ENCODE measurements at regions not wholly inside any gene's neighbourhood (a gene's known extent, or its start where the extent isn't known, plus 50 kb on each side); places are given as distances from the start of the nearest gene placed in this dataset.

DNA sequence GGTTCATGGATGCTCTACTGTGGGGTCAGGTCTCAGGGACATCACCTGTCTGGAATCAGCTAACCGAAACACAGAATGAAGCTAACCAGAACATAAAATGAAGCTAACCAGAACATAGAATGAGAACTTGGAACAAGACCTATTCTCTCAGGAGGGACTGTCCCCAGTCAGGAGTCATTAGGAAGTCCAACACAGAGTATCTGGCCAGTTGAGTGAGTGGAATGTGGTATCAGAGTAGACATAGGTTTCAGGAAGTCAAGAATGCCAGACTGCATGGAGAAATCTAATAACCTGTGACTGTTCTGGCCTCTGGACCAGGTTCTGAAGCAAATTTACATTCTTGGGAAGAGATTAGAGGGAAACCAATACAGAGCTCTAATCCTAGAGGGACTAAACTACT lies 609.6 kb downstream of the PRELID2 start:
- DNase-seq (ENCODE audit: low read depth) = no peak
- no peak overlapping the region for H3K4me3 ChIP-seq (ENCODE audit: low read depth, low read length)
- ChIA-PET CTCF (no interaction called here), POLR2A (no interaction called here)
- no peaks in the 10 kb centered on the region for H3K36me3 ChIP-seq (ENCODE audit: control insufficient read depth, insufficient read depth, low read length)
- TF ChIP-seq, protein P1, sequence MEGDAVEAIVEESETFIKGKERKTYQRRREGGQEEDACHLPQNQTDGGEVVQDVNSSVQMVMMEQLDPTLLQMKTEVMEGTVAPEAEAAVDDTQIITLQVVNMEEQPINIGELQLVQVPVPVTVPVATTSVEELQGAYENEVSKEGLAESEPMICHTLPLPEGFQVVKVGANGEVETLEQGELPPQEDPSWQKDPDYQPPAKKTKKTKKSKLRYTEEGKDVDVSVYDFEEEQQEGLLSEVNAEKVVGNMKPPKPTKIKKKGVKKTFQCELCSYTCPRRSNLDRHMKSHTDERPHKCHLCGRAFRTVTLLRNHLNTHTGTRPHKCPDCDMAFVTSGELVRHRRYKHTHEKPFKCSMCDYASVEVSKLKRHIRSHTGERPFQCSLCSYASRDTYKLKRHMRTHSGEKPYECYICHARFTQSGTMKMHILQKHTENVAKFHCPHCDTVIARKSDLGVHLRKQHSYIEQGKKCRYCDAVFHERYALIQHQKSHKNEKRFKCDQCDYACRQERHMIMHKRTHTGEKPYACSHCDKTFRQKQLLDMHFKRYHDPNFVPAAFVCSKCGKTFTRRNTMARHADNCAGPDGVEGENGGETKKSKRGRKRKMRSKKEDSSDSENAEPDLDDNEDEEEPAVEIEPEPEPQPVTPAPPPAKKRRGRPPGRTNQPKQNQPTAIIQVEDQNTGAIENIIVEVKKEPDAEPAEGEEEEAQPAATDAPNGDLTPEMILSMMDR (IDR thresholded peaks at IDR 0.05; ENCODE audit: insufficient read depth, low read depth, low read length) = no peak
- no peaks in the 10 kb centered on the region for H3K27me3 ChIP-seq (ENCODE audit: control insufficient read depth, insufficient read depth, low read length)

DNA sequence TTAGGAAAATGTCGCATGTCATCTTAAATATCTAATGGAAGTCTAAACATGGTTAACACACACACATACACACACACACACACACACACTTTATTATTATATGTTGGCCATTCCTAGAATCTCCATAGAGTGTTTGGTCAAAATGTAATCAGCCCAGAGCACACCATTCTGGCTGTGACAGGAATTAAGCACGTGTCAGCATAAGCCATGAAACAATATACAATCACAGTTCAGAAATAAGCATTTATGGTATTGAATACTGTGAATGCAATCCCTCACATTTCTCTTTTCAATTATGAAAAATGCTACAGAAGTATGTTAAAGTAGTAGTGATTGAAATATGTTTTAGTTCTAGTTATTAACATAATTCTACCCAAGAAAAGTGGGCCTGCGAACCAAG lies 611.6 kb downstream of the PRELID2 start:
- Histone ChIP-seq H3K27me3 (ENCODE audit: control insufficient read depth, insufficient read depth, low read length) (no peaks in the 10 kb centered on the region), H3K36me3 (ENCODE audit: control insufficient read depth, insufficient read depth, low read length) (no peaks in the 10 kb centered on the region), H3K4me3 (ENCODE audit: low read depth, low read length) (no peak overlapping the region)
- ChIA-PET POLR2A (no interaction called here), CTCF (no interaction called here)
- no peak for DNase-seq (ENCODE audit: low read depth)
- TF ChIP-seq, protein P1 (IDR thresholded peaks at IDR 0.05; ENCODE audit: insufficient read depth, low read depth, low read length) = no peak

DNA sequence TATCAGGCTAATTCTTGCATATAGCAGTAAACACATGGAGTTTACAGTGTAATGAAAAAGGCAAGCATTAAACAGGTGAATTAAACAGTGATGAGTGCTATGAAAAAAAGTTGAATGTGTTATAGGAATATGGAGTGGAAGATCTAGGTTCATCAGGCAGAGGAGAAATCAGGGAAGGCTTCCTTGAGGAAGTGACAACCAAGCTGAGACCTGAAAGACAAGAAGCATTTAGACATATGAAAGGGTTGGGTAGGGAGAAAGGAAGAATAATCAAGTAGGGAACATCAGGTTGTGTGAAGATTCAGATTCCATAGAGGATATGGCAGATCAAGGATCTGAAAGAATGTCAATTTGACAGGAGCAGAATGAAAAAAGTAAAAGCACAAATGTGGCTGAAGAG lies 612.5 kb downstream of the PRELID2 start:
- Histone ChIP-seq H3K27me3 (ENCODE audit: control insufficient read depth, insufficient read depth, low read length) (no peaks in the 10 kb centered on the region), H3K36me3 (ENCODE audit: control insufficient read depth, insufficient read depth, low read length) (no peaks in the 10 kb centered on the region), H3K4me3 (ENCODE audit: low read depth, low read length) (no peak overlapping the region)
- no peak for DNase-seq (ENCODE audit: low read depth)
- TF ChIP-seq, protein P1 (IDR thresholded peaks at IDR 0.05; ENCODE audit: insufficient read depth, low read depth, low read length) = no peak
- CTCF ChIA-PET = no interaction called here
- POLR2A ChIA-PET = no interaction called here

DNA sequence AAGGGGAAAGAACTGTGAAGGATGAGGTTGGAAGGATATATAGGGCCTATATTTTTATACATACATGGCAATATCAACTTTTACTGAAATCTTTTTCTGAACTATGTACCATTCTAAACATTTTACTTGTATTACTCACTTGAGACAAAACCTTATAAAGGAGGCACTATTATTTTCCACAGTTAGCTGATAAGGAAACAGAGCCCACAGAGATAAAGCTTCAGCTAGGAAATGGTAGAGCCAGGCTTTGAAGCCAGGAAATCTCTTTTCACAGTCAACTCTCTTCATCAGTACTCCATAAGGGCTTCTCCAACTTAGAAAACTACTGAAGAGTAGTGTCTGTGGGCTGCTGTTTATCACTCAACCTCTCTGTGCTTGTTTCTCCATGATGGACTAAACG lies 613.7 kb downstream of the PRELID2 start:
- ChIA-PET CTCF (no interaction called here), POLR2A (no interaction called here)
- Histone ChIP-seq H3K36me3 (ENCODE audit: control insufficient read depth, insufficient read depth, low read length) (no peaks in the 10 kb centered on the region), H3K27me3 (ENCODE audit: control insufficient read depth, insufficient read depth, low read length) (no peaks in the 10 kb centered on the region), H3K4me3 (ENCODE audit: low read depth, low read length) (no peak overlapping the region)
- TF ChIP-seq, protein P1 (IDR thresholded peaks at IDR 0.05; ENCODE audit: insufficient read depth, low read depth, low read length) = no peak
- DNase-seq (ENCODE audit: low read depth) = no peak

DNA sequence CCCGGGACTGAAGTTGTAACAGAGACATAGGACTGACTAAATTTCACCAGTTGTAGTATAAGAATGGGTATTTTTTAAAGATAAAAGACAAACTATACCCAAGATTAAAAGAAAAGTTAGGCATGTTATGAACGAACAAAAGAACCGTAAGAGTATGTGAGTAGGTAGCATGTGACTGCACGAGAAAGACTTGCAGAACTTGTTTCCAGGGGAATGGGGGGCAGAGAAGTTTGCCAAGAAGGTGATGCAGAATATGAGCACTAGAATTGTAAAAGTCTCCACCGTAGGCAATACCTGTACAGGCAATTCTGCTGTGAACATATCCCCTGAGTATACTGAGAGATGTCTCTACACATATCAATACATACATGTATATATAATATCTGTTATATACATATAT lies 614.7 kb downstream of the PRELID2 start:
- no peak for DNase-seq (ENCODE audit: low read depth)
- no peaks in the 10 kb centered on the region for H3K27me3 ChIP-seq (ENCODE audit: control insufficient read depth, insufficient read depth, low read length)
- ChIA-PET CTCF (no interaction called here), POLR2A (no interaction called here)
- H3K36me3 ChIP-seq (ENCODE audit: control insufficient read depth, insufficient read depth, low read length) = no peaks in the 10 kb centered on the region
- TF ChIP-seq, protein P1 (IDR thresholded peaks at IDR 0.05; ENCODE audit: insufficient read depth, low read depth, low read length) = no peak
- H3K4me3 ChIP-seq (ENCODE audit: low read depth, low read length) = no peak overlapping the region
